HG03442 (cell line): ENCODE measurements at regions not wholly inside any gene's neighbourhood (a gene's known extent, or its start where the extent isn't known, plus 50 kb on each side); places are given as distances from the start of the nearest gene placed in this dataset.
"Not testable (repeated sequence)": the region's sequence is repeated elsewhere in the genome, so short reads cannot be mapped to it uniquely, and the experiment has no call there.

Experiments used
- ATAC-seq: cut with Tn5 transposase; IDR thresholded peaks from one replicate; pipeline ENCODE4 v1.9.1; 2021; ENCODE audit warnings: mild to moderate bottlenecking, moderate library complexity; ENCODE audit not compliant: unreplicated experiment

DNA sequence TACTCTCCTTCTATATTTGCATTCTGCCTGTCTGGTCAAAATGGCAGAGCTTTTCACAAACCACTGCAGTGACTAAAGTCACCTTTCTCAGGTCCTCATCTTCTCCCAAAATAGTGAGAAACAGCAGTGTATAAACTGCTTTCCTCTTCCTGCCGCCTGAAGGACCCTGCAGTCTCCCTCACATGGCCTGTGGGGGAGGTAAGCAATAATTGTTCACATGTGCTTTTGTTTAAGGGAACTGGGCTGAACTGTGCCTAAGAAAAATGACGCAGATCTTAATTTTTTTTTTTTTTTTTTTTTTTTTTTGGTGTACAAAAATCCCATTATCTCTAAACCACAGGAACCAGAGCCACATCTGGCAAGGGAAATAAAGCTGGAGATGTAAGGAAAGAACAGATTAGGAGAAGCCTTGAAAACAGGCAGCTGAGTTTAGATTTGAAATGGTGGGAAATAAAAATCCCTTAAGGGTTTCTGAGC is 131.7 kb upstream of the VLDLR start:
- ATAC-seq = no peak

GRCh38 chr9:2492161-2492560 is 129.4 kb upstream of the VLDLR start:
- no peak for ATAC-seq

- no peak for ATAC-seq
These were observed 128.5 kb upstream of the VLDLR start for GRCh38 chr9:2493109-2493508.

DNA sequence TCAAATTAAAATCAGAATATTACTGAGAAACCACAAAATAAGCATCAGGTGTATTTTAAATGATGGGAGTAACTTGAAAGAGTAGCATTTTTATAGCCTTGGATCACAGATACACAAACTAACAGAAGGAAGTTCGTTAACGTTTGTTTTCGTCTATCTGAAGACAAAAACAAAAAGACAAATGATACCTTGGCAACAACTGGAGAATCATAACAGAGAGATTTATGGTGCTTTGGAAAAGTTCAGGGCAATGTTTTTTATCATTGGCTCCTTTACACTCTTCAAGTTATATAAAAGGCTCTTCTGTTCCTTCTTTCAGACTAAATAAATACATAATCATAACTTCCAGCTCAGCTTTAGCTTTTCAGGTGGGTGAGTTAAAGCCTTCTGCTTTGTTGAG is 128.1 kb upstream of the VLDLR start:
- ATAC-seq = no peak

GRCh38 chr9:2494562-2494961 is 127.0 kb upstream of the VLDLR start:
- ATAC-seq = no peak

GRCh38 chr9:2495221-2496005 is 126.2 kb upstream of the VLDLR start:
- no peak for ATAC-seq

DNA sequence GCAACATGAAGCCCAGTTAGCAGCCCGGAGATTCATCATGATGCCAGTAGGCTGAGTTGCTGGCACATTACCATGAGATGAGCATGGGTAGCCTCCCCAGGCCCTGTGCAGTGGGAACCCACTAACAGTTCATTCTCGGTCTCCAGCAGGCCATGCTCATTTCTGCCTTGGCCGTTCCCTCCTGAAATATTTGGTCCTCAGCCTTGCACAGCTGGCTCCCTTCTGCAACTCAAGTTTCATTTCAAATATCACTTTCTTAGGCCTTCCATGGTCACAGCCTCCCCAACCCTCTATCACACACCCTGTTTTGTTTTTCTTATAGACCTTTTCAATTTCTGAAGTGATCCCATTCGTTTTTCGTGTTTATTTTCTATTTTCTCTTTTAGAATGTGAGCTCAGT is 125.4 kb upstream of the VLDLR start:
- ATAC-seq = no peak

GRCh38 chr9:2496934-2497333 is 124.7 kb upstream of the VLDLR start:
- no peak for ATAC-seq

GRCh38 chr9:2497666-2498400 is 123.8 kb upstream of the VLDLR start:
- ATAC-seq = no peak

- no peak for ATAC-seq
These were observed 119.4 kb upstream of the VLDLR start for GRCh38 chr9:2502210-2502609.

DNA sequence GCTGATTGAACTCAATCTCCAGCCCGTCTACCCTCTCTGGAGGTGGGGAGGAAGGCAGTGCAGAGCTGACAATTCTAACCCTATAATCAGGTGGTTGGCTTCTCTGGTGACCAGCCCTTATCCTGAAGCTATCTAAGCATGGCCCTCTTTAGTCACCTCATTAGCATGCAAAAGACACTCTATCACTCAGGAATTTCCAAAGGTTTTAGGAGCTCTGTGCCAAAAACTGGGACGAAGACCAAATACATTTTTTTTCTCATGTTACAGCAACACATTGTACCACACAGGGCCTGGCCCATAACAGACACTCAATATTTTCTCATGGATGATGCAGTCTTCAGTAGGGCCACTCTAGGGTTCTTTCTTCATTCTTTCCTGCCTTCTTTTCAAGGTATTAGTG is 118.8 kb upstream of the VLDLR start:
- no peak for ATAC-seq

DNA sequence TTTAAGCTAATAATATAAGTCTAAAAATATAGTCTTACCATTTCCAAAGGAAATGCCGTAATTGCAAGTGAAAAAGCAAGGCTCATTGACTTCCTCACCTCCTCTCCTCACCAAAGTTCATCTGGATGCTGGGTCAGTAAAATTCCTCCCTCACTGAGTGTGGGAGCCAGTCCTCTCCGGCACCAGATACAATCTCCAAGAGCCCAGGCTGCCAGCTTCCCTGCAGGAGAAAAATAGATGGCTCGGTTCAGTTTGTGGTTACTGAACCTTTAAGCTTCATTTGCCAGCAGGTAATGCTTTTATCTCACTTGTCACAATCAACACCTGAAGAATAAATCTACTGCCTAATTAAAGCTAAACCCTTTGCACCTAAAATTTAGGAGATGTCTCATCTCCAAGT is 115.3 kb upstream of the VLDLR start:
- no peak for ATAC-seq

- no peak for ATAC-seq
These were observed 98.0 kb upstream of the VLDLR start for GRCh38 chr9:2523591-2523990.

GRCh38 chr9:2524601-2525000 is 97.0 kb upstream of the VLDLR start:
- no peak for ATAC-seq

DNA sequence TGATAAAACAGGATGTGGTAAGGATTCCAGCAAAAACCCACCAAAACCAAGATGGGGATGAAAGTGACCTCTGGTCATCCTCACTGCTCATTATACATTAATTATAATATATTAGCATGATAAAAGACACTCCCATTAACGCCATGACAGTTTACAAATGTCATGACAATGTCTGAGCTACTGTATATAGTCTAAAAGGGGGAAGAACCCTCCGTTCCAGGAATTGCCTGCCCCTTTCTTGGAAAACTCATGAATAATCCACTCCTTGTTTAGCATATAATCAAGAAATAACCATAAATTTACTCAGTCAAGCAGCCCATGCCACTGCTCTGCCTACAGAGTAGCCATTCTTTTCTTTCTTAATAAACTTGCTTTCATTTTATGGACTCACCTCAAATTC is 96.4 kb upstream of the VLDLR start:
- no peak for ATAC-seq

DNA sequence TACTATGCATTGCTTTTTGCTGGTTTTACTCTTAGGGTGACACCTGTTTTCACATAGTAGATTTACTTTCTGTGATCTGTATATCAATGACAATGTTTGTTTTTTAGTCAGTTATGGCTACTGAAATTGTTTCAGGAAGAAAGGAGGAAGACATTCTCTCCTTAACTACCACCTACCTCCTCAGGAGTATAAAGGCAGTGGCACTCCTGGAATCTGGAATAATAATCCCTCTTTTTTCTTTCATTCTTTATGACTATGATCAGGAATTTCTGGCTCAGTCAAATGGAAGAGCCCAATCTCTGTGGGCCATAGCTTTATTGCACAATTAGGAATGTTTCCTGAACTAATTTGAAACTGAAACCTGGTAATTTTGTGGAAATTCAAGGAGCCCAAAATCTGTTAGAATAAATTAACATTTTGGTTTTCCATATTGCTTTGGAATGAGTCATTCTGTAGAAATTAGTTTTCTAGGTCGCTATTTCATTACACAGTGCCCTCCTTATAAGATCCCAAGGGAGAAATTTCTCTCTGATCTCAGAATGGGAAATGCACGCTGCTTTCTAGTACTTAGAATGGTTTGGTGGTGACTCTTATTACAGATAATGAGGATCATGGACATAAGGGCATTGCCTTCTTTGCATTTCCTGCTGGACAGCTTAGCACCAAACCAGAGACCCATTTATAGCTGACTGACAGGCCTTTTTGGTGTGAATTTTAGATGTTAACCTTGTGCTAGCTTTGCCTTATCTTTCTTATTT is 95.3 kb upstream of the VLDLR start:
- no peak for ATAC-seq

DNA sequence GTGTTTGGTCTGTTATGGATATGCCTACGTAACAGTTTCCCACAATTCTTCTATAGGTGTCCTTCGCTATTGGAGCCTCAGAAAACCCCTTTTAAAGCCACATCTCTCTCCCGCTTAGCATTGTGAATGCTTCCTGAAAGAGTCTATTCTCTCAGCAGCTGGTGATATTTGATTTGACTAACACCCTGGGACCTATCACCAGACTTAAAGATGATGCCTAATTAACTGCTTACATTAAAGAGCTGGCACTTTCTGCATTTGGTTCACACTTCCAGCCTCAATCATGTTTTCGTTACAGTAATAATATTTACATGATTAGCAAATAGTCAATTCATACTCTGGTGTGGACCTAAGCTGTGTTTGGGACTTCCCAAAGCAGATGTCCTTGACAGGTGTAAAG is 90.1 kb upstream of the VLDLR start:
- no peak for ATAC-seq

DNA sequence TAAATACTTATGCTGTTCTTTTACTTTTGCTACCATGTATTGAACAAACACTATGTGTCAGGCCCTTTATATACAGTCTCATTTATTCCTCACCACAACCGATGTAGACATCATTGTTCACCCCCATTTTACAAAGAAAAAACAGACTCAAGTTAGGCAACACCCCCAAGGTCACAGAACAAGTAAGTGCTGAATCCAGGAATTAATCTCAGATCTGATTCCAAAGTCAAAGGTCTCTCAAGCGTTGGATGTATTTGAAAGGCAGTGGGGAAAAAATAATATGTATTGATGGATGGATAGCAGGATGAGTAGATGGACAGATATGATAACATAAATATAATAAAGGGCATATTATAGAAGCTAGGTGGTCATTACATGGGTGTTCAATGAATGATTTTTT is 85.1 kb upstream of the VLDLR start:
- no peak for ATAC-seq

DNA sequence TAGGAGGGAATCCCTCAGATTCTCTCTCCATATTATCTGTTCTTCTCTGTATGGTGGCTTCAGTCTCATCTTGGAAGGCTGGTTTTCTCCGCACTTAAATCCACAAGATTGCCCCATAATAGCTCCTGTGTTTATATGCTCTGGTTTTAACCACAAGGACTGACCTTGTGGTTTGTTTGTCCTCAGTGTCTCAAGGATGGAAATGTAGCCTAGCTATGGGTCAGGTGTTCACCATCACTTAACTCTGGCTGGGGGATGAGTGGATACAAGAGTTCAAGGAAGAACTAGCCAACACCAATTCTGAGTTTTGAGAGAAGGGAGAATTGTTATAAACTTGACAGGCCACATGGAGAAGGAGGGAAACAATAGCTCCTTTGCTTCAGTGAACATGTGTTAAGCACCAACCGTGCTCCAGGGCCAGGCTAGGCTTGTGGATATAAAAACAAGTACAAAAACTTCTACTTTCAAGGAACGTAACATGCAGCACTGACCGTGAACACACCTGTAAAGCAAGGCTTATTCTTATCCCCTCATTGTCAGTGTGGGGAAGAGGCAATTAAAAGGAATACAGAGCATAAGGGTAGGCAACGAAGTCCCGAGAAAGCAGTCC is 75.6 kb upstream of the VLDLR start:
- no peak for ATAC-seq

DNA sequence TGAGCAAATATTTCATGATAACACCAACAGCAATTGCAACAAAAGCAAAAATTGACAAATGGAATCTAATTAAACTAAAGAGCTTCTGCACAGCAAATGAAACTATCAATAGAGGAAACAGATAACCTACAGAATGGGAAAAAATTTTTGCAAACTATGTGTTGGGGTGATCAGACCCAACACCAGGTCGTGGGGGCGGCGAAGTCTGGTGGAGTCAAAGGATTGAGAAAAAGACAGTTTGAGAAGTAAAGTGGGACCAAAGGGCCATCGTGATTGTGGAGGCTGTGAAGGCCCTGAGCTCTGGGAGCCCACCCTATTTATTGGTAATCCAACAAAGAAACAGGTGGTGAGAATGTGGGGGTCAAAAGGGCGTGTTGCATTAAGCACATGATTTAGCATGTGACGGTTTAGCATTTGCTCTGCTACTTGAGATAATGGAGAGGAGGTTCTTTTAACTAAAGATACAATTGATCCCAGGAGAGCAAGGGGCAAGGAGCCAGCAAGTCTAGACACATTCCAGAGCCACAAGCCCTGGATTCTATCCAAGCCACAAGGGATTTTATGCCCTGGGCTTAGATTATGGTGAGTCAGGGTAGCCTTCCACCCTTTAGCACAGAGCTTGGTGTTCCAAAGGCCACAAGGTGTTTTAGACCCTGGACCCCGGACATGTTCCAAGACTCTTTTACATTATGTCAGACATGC is 65.5 kb upstream of the VLDLR start:
- ATAC-seq = not testable (repeated sequence)

DNA sequence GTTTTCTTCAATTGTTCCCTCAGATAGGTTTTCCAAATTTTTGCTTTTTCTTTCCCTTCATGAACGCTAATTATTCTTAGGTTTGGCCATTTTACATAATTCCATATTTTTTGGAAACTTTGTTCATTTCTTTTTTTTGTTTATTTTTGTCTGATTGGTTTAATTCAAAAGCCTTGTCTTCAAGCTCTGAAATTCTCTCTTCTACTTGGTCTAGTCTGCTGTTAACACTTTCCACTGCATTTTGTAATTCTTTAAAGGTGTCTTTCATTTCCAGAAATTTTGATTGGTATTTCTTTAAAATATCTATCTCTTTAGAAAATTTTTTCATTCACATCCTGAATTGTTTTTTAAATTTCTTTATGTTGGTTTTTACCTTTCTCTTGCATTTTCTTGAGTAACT is 63.9 kb upstream of the VLDLR start:
- no peak for ATAC-seq
